IMR-90 (cell line): ENCODE measurements at regions not wholly inside any gene's neighbourhood (a gene's known extent, or its start where the extent isn't known, plus 50 kb on each side); places are given as distances from the start of the nearest gene placed in this dataset.

Experiments used
- BHLHE40 ChIP-seq: fragments of 150-350 bp; IDR thresholded peaks from 2 replicates; pipeline ENCODE4 v1.6.1; 2016; ENCODE audit warnings: mild to moderate bottlenecking, low read depth, low read length
- CEBPB ChIP-seq: IDR thresholded peaks from 2 replicates; pipeline ENCODE4 v1.6.1; 2012; ENCODE audit warnings: low read depth, low read length, improper control_type of control experiment
- CHD1 ChIP-seq: IDR thresholded peaks from 2 replicates; pipeline ENCODE4 v1.6.1; 2012; ENCODE audit warnings: low read depth, low read length, improper control_type of control experiment
- FOS ChIP-seq: fragments of 150-350 bp; IDR thresholded peaks from 2 replicates; pipeline ENCODE4 v1.6.1; 2016; ENCODE audit warnings: low read depth, low read length
- MAZ ChIP-seq: IDR thresholded peaks from 2 replicates; pipeline ENCODE4 v1.6.1; 2012; ENCODE audit warnings: low read depth, mild to moderate bottlenecking, low read length, improper control_type of control experiment, moderate library complexity, borderline replicate concordance
- MXI1 ChIP-seq: IDR thresholded peaks from 2 replicates; pipeline ENCODE4 v1.6.1; 2012; ENCODE audit warnings: low read depth, mild to moderate bottlenecking, low read length, moderate library complexity, borderline replicate concordance
- NFE2L2 ChIP-seq: fragments of 150-350 bp; IDR thresholded peaks from 2 replicates; pipeline ENCODE4 v1.6.1; 2016; ENCODE audit warnings: low read depth, mild to moderate bottlenecking, low read length
- POLR2A ChIP-seq: IDR thresholded peaks from 2 replicates; pipeline ENCODE4 v1.6.1; 2012; ENCODE audit warnings: mild to moderate bottlenecking, low read depth, low read length
- RAD21 ChIP-seq: IDR thresholded peaks from 2 replicates; pipeline ENCODE4 v1.6.1; 2012; ENCODE audit warnings: low read length, improper control_type of control experiment
- RCOR1 ChIP-seq: IDR thresholded peaks from 2 replicates; pipeline ENCODE4 v1.6.1; 2012; ENCODE audit warnings: mild to moderate bottlenecking, low read length, improper control_type of control experiment; ENCODE audit not compliant: insufficient replicate concordance
- RFX5 ChIP-seq: IDR thresholded peaks from 2 replicates; pipeline ENCODE4 v1.8.0; 2012; ENCODE audit warnings: low read depth, mild to moderate bottlenecking, low read length, moderate library complexity
- SMC3 ChIP-seq: fragments of 150-350 bp; IDR thresholded peaks from 2 replicates; pipeline ENCODE4 v1.6.1; 2016; ENCODE audit warnings: low read depth, mild to moderate bottlenecking, antibody characterized with exemption, low read length, moderate library complexity
- TF ChIP-seq, protein P1 (sequence below): conservative IDR thresholded peaks from 2 replicates; pipeline ENCODE4 v1.5.1; 2012; ENCODE audit warnings: mild to moderate bottlenecking, low read depth, low read length, improper control_type of control experiment

DNA sequence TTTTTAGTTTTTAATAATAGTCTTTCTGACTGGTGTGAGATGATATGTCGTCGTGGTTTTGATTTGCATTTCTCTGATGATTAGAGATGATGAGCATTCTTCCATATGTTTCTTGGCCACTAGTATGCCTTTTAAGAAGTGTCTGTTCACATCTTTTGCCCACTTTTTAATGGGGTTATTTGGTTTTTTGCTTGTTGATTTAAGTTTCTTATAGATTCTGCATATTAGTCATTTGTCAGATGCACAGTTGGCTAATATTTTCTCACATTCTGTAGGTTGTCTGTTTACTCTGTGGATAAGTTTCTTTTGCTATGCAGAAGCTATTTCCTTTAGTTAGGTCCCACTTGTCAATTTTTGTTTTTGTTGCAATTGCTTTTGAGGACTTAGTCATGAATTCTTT lies 185.4 kb downstream of the SUCNR1 start:
- TF ChIP-seq, protein P1, sequence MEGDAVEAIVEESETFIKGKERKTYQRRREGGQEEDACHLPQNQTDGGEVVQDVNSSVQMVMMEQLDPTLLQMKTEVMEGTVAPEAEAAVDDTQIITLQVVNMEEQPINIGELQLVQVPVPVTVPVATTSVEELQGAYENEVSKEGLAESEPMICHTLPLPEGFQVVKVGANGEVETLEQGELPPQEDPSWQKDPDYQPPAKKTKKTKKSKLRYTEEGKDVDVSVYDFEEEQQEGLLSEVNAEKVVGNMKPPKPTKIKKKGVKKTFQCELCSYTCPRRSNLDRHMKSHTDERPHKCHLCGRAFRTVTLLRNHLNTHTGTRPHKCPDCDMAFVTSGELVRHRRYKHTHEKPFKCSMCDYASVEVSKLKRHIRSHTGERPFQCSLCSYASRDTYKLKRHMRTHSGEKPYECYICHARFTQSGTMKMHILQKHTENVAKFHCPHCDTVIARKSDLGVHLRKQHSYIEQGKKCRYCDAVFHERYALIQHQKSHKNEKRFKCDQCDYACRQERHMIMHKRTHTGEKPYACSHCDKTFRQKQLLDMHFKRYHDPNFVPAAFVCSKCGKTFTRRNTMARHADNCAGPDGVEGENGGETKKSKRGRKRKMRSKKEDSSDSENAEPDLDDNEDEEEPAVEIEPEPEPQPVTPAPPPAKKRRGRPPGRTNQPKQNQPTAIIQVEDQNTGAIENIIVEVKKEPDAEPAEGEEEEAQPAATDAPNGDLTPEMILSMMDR: no peak
- TF ChIP-seq NFE2L2: no peak
- no peak for TF ChIP-seq POLR2A
- TF ChIP-seq RAD21: no peak
- no peak for TF ChIP-seq RCOR1
- no peak for TF ChIP-seq FOS
- TF ChIP-seq CHD1: no peak
- no peak for TF ChIP-seq RFX5
- no peak for TF ChIP-seq SMC3
- TF ChIP-seq MXI1: no peak
- TF ChIP-seq BHLHE40: no peak
- no peak for TF ChIP-seq CEBPB
- TF ChIP-seq MAZ: no peak
